ENCODE measurements at regions not wholly inside any gene's neighbourhood (a gene's known extent, or its start where the extent isn't known, plus 50 kb on each side); places are given as distances from the start of the nearest gene placed in this dataset.
"Not testable (repeated sequence)": the region's sequence is repeated elsewhere in the genome, so short reads cannot be mapped to it uniquely, and the experiment has no call there.

GRCh38 chr2:5203134-5203755 lies 488.9 kb upstream of the SOX11 start:
- no peak overlapping the region for H3K27ac ChIP-seq (ENCODE audit: extremely low read depth, low read depth, low read length)
- ChIA-PET CTCF (no interaction called here), POLR2A (no interaction called here)
- H3K9me3 ChIP-seq (ENCODE audit: control insufficient read depth, insufficient read depth, low read depth, low read length), result no peaks in the 10 kb centered on the region
- no peaks in the 10 kb centered on the region for H3K4me1 ChIP-seq (ENCODE audit: control insufficient read depth, insufficient read depth, low read length)
- TF ChIP-seq ZSCAN23 (tag by site-specific recombination; IDR thresholded peaks at IDR 0.05), result no peak
- TF ChIP-seq ZNF785 (tag by site-specific recombination; IDR thresholded peaks at IDR 0.05), result no peak
- TF ChIP-seq ZFP3 (tag by site-specific recombination; IDR thresholded peaks at IDR 0.05; ENCODE audit: low read depth), result no peak
- TF ChIP-seq ZNF670 (tag by site-specific recombination; IDR thresholded peaks at IDR 0.05; ENCODE audit: low read depth), result no peak
- TF ChIP-seq ZBTB8A (tag by site-specific recombination; IDR thresholded peaks at IDR 0.05), result no peak
- no peak for TF ChIP-seq ZNF146 (tag by site-specific recombination; IDR thresholded peaks at IDR 0.05)
- TF ChIP-seq KLF10 (tag by site-specific recombination; IDR thresholded peaks at IDR 0.05), result no peak
- TF ChIP-seq ZNF521 (tag by site-specific recombination; IDR thresholded peaks at IDR 0.05), result no peak
- TF ChIP-seq ZNF423 (tag by site-specific recombination; IDR thresholded peaks at IDR 0.05), result no peak
- TF ChIP-seq ZNF677 (tag by site-specific recombination; IDR thresholded peaks at IDR 0.05), result no peak
- H3K4me3 ChIP-seq (ENCODE audit: low read depth, low read length), result no peak overlapping the region
- no peaks in the 10 kb centered on the region for H3K36me3 ChIP-seq (ENCODE audit: control insufficient read depth in 2 of 2, insufficient read depth in 1 of 2, low read length in 2 of 2)

GRCh38 chr2:5206742-5207141 lies 485.4 kb upstream of the SOX11 start:
- H3K36me3 ChIP-seq (ENCODE audit: control insufficient read depth in 2 of 2, insufficient read depth in 1 of 2, low read length in 2 of 2); CTCF ChIA-PET; H3K4me1 ChIP-seq (ENCODE audit: control insufficient read depth, insufficient read depth, low read length); POLR2A ChIA-PET; H3K9me3 ChIP-seq (ENCODE audit: control insufficient read depth, insufficient read depth, low read depth, low read length); H3K4me3 ChIP-seq (ENCODE audit: low read depth, low read length); H3K27ac ChIP-seq (ENCODE audit: extremely low read depth, low read depth, low read length): not testable (repeated sequence)

GRCh38 chr2:5215989-5216607 lies 476.1 kb upstream of the SOX11 start:
- ChIA-PET POLR2A (no interaction called here), CTCF (no interaction called here)
- H3K36me3 ChIP-seq (ENCODE audit: control insufficient read depth in 2 of 2, insufficient read depth in 1 of 2, low read length in 2 of 2), result no peaks in the 10 kb centered on the region
- H3K27ac ChIP-seq (ENCODE audit: extremely low read depth, low read depth, low read length), result no peak overlapping the region
- H3K4me3 ChIP-seq (ENCODE audit: low read depth, low read length), result no peak overlapping the region
- no peaks in the 10 kb centered on the region for H3K9me3 ChIP-seq (ENCODE audit: control insufficient read depth, insufficient read depth, low read depth, low read length)
- TF ChIP-seq ZNF341 (tag by site-specific recombination; IDR thresholded peaks at IDR 0.05; ENCODE audit: low read depth), result no peak
- no peak for TF ChIP-seq ZNF239 (tag by site-specific recombination; IDR thresholded peaks at IDR 0.05)
- TF ChIP-seq HIC1 (tag by site-specific recombination; IDR thresholded peaks at IDR 0.05), result no peak
- TF ChIP-seq ZNF280C (tag by site-specific recombination; IDR thresholded peaks at IDR 0.05), result no peak
- no peak for TF ChIP-seq ZFHX2 (tag by site-specific recombination; conservative IDR thresholded peaks at IDR 0.05)
- TF ChIP-seq ZNF560 (tag by site-specific recombination; IDR thresholded peaks at IDR 0.05; ENCODE audit: borderline replicate concordance), result no peak
- H3K4me1 ChIP-seq (ENCODE audit: control insufficient read depth, insufficient read depth, low read length), result no peaks in the 10 kb centered on the region
